Cardiac muscle cell (in vitro differentiated cells and primary cell): ENCODE measurements at regions not wholly inside any gene's neighbourhood (a gene's known extent, or its start where the extent isn't known, plus 50 kb on each side); places are given as distances from the start of the nearest gene placed in this dataset.

Source experiments
- DNase-seq, 2 donors: peaks; one replicate each; pipeline versions ENCODE4 v3.0.0 to v3.0.0-alpha.2; 2010 to 2017; ENCODE audit warnings: low read depth in 1 of 2, low spot score in 1 of 2
- H3K27ac ChIP-seq: fragments of 200-600 bp; sonication (generic); 2 replicates; pipeline ENCODE4 v1.5.1; 2016
- H3K27me3 ChIP-seq: fragments of 200-600 bp; sonication (generic); 2 replicates; pipeline ENCODE4 v1.6.0; 2016; ENCODE audit warnings: control low read depth
- H3K36me3 ChIP-seq: fragments of 200-600 bp; sonication (generic); 2 replicates; pipeline ENCODE4 v1.5.1; 2016; ENCODE audit warnings: control low read depth
- H3K4me1 ChIP-seq: fragments of 200-600 bp; sonication (generic); 2 replicates; pipeline ENCODE4 v1.8.1; 2017; ENCODE audit warnings: low read depth, mild to moderate bottlenecking, mixed run types
- H3K4me3 ChIP-seq: fragments of 200-600 bp; sonication (generic); 2 replicates; pipeline ENCODE4 v1.5.1; 2016; ENCODE audit warnings: mild to moderate bottlenecking
- H3K9me3 ChIP-seq: fragments of 200-600 bp; sonication (generic); 2 replicates; pipeline ENCODE4 v1.5.1; 2017; ENCODE audit warnings: low read depth, mild to moderate bottlenecking, control low read depth
- TF ChIP-seq, protein P1 (sequence below): IDR thresholded peaks from 2 replicates; pipeline ENCODE4 v1.5.1; 2012; ENCODE audit warnings: low read depth, mild to moderate bottlenecking, low read length

DNA sequence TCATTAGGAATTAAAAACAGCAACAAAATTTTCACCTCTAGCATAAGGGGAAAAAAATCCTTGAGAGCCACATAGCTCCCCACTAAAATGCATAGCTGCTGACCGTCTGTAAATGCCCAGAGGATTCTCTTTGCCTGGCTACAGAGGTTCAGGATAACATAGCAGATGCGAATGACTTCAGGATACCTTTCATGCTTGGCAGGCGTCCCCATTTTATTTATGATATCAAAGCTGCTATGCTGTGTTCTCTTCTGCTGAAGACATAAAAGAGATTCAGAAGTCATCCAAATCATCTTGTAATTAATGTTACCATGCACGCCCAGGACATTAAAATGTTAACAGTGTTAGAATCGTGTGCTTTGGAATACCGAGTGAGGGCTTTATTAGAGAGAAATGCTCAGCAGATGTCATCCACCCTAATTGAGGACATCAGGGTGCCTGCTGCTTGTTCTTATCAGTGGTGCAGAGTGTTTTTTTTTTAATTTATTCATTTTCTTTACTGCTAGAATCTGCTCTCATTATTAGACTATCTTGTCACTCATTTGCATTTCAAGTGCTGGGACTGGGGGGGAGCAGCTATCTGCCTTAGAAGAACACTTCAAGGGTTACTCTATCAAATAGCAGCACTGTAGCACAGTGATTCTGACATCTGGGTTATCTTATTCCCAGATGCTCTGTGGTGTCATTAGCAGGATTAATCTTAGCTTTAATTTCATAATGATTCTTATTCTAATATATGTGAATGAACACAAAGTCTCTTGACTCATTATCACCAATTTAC is 139.5 kb downstream of the ZNF326 start:
- Histone ChIP-seq H3K27me3 (no peaks in the 10 kb centered on the region), H3K36me3 (no peaks in the 10 kb centered on the region), H3K27ac (no peak overlapping the region), H3K9me3 (no peaks in the 10 kb centered on the region), H3K4me1 (no peaks in the 10 kb centered on the region), H3K4me3 (no peak overlapping the region)
- TF ChIP-seq, protein P1, sequence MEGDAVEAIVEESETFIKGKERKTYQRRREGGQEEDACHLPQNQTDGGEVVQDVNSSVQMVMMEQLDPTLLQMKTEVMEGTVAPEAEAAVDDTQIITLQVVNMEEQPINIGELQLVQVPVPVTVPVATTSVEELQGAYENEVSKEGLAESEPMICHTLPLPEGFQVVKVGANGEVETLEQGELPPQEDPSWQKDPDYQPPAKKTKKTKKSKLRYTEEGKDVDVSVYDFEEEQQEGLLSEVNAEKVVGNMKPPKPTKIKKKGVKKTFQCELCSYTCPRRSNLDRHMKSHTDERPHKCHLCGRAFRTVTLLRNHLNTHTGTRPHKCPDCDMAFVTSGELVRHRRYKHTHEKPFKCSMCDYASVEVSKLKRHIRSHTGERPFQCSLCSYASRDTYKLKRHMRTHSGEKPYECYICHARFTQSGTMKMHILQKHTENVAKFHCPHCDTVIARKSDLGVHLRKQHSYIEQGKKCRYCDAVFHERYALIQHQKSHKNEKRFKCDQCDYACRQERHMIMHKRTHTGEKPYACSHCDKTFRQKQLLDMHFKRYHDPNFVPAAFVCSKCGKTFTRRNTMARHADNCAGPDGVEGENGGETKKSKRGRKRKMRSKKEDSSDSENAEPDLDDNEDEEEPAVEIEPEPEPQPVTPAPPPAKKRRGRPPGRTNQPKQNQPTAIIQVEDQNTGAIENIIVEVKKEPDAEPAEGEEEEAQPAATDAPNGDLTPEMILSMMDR, result no peak
- no peak for DNase-seq

DNA sequence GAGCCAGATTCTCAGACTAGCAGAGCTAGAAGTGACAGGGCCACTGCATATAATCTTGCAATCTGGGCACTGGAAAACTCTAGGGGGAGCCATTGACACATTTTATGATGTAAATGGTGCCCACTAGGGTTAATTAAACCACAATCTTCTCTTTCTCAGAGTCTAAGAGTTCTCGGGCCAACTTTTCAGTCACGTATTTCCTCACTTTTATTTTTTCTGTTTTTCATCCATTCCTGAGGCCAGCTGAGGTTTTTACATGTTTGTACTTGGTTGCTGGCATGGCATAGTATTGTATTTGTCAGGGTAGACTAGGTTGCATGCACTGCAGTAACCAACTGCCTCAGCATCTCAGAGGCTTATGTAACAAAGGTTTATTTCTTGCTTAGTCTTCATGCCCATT is 138.2 kb downstream of the ZNF326 start:
- peak; percentile 61 for DNase-seq
- TF ChIP-seq, protein P1, result peak; percentile 48

DNA sequence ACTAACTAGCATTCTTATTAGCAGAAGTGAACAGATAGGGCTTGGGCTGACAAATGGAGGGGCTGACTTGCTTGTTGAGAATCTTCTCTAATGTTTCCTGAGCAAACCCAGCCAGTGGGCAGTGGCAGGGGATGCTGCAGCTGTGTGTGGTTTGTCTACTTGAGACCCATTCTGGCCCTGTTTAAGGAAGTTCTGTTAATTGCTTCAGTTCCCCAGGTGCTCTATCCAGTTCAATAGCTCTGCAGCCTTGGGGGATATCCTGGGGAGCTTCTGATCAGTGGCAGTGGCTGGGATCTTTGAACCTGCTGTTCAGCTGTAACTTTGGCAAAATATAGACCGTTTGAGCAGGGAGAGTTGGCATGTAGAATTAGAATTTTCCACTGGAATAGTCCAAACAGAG is 137.4 kb downstream of the ZNF326 start:
- no peaks in the 10 kb centered on the region for H3K4me1 ChIP-seq
- TF ChIP-seq, protein P1, result no peak
- no peaks in the 10 kb centered on the region for H3K9me3 ChIP-seq
- no peak overlapping the region for H3K27ac ChIP-seq
- no peak overlapping the region for H3K4me3 ChIP-seq
- no peak for DNase-seq
- H3K27me3 ChIP-seq, result no peaks in the 10 kb centered on the region
- H3K36me3 ChIP-seq, result no peaks in the 10 kb centered on the region

More for the DNA sequence above, 138.2 kb downstream of the ZNF326 start:
- Histone ChIP-seq H3K9me3 (no peaks in the 10 kb centered on the region), H3K27me3 (no peaks in the 10 kb centered on the region), H3K4me1 (no peaks in the 10 kb centered on the region), H3K4me3 (no peak overlapping the region), H3K36me3 (no peaks in the 10 kb centered on the region), H3K27ac (no peak overlapping the region)

DNA sequence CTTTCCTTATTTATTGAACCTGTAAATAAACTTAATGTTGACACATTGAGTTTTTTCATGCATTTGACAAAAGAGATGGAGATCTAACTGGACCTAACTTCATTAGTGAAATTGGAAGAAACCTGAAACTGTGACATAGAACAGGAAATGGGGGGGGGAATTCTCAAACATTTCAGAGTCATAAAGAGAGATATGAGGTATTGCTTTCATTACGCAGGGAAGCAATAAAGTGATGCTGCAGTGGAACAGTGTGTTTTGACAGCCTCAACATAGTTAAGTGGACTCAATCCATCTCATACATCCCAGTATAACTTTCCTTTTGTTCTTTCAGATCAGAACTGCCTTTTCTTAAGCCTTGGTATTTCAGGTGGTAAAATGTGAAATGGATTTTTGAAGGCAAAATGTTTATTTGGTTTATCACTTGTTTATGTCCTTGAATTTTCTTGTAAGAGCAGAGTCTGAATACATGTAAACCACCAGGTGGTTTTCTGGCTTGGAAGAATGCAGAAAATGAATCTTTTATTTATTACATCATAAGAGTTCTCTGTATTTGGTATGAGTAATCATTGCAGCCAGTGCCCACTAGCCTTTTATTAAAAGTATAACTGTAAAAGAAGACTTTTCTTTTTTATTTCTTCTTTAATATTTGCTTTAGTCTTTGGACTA is 132.5 kb downstream of the ZNF326 start:
- no peak overlapping the region for H3K4me3 ChIP-seq
- no peak overlapping the region for H3K27ac ChIP-seq
- no peaks in the 10 kb centered on the region for H3K4me1 ChIP-seq

DNA sequence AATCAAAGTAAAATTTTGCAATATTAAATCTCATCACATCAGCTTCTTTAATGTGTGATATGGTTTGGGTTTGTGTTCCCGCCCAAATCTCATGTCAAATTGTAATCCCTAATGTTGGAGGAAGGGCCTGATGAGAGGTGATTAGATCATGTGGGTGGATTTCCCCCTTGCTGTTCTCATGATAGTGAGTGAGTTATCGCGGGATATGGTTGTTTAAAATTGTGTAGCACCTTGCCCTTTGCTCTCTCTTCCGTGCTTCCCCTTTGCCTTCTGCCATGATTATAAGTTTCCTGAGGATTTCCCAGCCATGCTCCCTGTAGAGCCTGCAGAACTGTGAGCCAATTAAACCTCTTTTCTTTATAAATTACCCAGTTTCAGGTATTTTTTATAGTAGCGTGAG is 131.9 kb downstream of the ZNF326 start:
- no peak for DNase-seq
- H3K27me3 ChIP-seq, result no peaks in the 10 kb centered on the region
- H3K27ac ChIP-seq, result no peak overlapping the region
- H3K4me1 ChIP-seq, result no peaks in the 10 kb centered on the region
- H3K4me3 ChIP-seq, result no peak overlapping the region
- TF ChIP-seq, protein P1, result no peak
- no peaks in the 10 kb centered on the region for H3K9me3 ChIP-seq
- no peaks in the 10 kb centered on the region for H3K36me3 ChIP-seq

More for the DNA sequence above, 132.5 kb downstream of the ZNF326 start:
- Histone ChIP-seq H3K36me3 (no peaks in the 10 kb centered on the region), H3K9me3 (no peaks in the 10 kb centered on the region), H3K27me3 (no peaks in the 10 kb centered on the region)
- no peak for DNase-seq
- TF ChIP-seq, protein P1, result no peak
